GM18907 (cell line): ENCODE measurements at regions not wholly inside any gene's neighbourhood (a gene's known extent, or its start where the extent isn't known, plus 50 kb on each side); places are given as distances from the start of the nearest gene placed in this dataset.
"Not testable (repeated sequence)": the region's sequence is repeated elsewhere in the genome, so short reads cannot be mapped to it uniquely, and the experiment has no call there.

Experiments
- ATAC-seq: cut with Tn5 transposase; IDR thresholded peaks from one replicate; pipeline ENCODE4 v1.9.1; 2021; ENCODE audit warnings: mild to moderate bottlenecking, moderate library complexity; ENCODE audit not compliant: unreplicated experiment

DNA sequence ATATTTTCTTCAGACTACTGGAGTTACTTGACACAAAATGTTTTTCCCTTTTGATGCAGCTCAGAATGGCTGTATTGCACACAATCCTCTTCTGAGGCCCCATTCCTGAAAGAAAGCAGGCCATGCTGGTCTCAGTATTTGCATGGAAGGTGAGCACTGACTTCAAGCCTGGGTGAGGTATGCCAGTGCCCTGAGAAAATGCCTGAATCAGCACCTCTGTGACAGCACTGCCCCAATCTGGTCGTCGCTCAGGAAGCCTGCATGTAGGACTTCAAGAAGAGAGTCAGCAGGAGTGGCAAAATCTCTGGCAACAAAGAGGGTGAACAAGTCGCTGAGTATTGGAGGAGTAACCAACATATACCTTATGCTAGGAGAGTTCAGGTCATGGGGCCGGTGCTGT, 425.2 kb upstream of the PIK3R1 start:
- no peak for ATAC-seq

DNA sequence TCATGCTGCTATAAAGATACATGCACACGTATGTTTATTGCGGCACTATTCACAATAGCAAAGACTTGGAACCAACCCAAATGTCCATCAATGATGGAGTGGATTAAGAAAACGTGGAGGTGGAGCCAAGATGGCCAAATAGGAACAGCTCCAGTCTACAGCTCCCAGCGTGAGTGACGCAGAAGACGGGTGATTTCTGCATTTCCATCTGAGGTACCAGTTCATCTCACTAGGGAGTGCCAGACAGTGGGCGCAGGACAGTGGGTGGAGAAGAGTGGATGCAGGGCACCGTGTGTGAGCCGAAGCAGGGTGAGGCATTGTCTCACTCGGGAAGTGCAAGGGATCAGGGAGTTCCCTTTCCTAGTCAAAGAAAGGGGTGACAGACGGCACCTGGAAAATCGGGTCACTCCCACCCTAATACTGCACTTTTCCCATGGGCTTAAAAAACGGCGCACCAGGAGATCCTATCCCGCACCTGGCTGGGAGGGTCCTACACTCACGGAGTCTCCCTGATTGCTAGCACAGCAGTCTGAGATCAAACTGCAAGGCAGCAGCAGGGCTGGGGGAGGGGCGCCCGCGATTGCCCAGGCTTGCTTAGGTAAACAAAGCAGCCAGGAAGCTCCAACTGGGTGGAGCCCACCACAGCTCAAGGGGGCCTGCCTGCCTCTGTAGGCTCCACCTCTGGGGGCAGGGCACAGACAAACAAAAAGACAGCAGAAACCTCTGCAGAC, 435.5 kb upstream of the PIK3R1 start:
- ATAC-seq: not testable (repeated sequence)

DNA sequence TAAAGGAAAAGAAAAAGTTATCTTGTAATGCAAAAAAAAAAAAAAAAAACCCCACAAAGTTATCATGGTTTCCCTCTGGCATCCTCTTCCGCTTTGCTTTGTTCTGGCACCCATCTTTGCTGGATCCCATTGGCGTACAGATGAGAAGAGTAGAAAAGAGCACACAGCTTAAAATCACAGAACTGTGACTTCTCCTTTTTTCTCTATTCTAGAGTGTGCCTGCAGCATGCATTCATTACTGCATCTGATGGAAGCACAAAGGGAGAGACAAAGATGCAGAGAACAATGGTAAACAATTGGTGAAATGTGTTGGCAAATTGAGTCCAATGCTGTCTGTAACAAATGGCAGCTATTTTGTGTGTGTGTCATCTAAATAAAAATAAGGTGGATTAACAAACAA, 440.8 kb upstream of the PIK3R1 start:
- ATAC-seq: no peak

- no peak for ATAC-seq
Measured at GRCh38 chr5:67774267-67774552, 441.3 kb upstream of the PIK3R1 start.

DNA sequence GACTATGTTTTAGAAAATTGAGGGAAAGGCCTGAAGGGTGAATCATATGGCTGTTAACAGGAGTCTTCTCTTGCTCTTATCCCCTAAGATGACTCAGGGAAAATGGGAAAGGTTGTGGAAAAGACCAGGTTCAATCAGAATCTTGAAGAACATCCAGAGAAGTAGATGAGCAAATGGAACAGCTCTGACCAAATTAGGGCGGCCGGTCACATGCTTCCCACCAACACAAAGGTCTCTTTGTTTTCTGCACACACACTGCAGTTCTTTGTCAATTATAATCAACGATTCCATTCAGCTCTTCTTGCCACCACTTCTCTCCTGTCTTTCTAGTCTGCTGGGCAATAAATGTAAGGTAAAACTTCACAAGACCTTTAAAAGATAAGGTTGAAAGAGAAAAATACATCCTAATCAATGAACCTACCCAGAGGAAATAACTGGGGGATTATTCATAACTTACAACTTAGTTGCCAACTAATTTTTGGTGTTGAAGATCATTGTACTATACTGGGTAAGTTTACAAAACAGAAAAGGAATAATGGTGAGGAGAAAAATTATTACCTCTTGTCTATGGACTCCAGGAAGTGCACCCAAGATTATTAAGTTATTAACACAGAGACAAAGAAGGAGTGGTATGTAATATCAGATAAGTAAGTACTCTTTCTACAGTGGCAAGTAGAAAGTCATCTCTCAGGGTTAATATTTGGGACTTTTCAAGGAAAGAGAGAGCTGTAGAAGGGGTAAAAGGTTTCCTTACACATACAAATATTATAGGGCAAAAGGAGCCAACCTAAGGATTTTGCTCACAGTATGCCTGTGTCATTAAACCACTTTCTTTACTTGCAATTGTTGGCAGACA, 441.9 kb upstream of the PIK3R1 start:
- ATAC-seq: no peak

- no peak for ATAC-seq
Measured at GRCh38 chr5:67771791-67772190, 443.8 kb upstream of the PIK3R1 start.

GRCh38 chr5:67771221-67771620, 444.3 kb upstream of the PIK3R1 start:
- no peak for ATAC-seq

DNA sequence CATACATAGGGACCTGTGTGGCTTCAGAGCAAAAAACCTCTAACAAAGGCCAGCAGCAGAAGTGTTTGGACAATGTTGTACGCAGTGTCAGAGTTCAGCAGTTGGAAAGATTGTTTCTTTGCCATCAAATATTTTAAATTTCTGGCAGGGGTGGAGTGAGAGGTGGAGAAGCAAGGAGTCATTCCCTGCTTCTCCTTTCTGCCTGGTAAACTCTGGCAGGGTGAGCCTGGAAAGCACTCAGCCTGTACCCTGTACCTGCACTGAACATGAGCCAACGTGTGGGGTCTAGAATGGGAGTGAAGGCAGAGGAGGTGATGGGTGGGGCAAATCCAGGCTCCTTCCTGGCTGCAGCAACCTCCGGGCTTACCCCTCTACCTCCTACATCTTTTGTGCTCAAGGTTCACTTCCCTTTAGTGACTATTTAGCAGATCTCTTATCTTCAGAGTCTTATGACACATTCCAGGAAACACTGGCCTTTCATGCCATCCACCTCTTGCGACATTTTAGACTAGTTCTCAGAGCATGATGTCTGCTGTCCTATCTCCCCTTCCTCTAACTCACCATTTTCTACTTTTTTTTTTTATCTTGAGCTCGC, 445.0 kb upstream of the PIK3R1 start:
- no peak for ATAC-seq

GRCh38 chr5:67765697-67766096, 449.9 kb upstream of the PIK3R1 start:
- ATAC-seq: no peak

- ATAC-seq: not testable (repeated sequence)
Measured at GRCh38 chr5:67757771-67758170, 457.8 kb upstream of the PIK3R1 start.

GRCh38 chr5:67752357-67752708, 463.2 kb upstream of the PIK3R1 start:
- no peak for ATAC-seq

DNA sequence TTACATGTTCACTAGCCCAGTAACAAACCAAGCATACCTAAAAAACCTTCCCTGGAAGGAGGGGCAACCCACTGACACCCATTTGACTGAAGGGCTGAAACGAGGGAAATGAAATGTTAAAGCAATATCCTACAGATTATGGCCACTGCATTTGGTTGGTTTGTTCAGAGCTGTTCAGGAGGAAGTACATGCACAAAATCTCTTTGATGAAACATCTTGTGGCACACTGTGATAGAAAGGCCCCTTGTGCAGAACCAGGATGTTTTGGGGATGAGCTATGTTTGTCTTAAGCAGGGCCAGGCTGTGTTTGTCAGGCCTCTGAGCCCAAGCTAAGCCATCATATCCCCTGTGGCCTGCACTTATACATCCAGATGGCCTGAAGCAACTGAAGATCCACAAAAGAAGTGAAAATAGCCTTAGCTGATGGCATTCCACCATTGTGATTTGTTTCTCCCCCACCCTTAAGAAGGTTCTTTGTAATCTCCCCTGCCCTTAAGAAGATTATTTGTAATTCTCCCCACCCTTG, 467.3 kb upstream of the PIK3R1 start:
- ATAC-seq: no peak

DNA sequence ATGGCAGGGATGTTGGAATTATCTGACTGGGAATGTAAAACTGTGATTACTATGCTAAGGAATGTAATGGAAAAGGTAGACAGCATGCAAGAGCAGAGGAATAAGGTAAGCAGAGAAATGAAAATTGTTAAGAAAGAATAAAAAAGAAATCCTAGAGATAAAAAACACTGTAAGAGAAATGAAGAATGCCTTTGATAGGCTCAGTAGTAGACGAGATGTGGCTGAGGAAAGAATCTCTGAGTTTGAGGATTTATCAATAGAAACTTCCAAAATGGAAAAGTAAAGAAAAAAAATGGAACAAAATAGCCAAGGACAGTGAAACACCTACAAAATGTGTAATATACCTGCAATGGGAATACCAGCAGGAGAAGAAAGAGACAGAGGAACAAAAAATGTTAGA, 468.5 kb upstream of the PIK3R1 start:
- no peak for ATAC-seq

DNA sequence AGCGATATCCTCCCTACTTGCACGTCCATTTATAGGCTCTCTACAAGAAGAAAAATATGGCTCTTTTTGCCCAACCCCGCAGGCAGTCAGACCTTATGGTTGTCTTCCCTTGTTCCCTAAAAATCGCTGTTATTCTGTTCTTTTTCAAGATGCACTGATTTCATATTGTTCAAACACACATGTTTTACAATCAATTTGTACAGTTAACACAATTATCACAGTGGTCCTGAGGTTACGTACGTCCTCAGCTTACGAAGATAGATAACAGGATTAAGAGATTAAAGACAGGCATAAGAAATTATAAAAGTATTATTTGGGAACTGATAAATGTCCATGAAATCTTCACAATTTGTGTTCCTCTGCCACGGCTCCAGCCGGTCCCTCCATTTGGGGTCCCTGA, 468.9 kb upstream of the PIK3R1 start:
- ATAC-seq: not testable (repeated sequence)

DNA sequence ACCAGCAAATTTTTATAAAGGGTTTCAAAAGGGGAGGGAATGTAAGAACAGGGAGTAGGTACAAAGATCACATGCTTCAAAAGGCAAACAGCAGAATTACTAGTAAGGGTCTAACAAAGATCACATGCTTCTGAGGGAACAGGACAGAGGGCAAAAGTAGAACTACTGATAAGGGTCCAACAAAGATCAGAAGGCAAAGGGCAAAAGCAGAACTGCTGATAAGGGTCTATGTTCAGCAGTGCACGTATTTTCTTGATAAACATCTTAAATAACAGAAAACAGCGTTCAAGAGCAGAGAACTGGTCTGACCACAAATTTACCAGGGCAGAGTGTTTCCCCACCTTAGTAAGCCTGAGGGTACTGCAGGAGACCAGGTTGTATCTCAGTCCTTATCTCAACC, 469.5 kb upstream of the PIK3R1 start:
- no peak for ATAC-seq

- ATAC-seq: no peak
Measured at GRCh38 chr5:67732921-67733320, 482.6 kb upstream of the PIK3R1 start.

DNA sequence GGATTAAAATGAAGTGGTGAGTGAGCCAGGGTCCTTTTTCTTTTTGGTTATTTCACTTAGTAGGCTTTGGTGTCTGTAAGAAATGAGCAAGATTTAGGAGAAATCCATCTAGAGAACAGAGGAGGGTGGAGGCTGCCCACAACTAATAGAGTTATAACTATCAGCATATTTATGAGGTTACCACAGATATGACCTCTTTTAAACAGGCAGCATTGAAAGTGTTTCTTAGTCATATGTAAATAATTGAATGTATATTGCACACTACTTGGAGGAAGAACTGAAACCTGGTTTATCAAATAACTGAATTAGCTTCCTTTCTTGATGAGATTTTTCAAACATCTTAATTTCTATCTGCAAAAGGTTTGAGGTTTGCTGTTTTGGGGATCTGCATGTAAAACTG, 483.1 kb upstream of the PIK3R1 start:
- ATAC-seq: no peak

- ATAC-seq: no peak
Measured at GRCh38 chr5:67731886-67732285, 483.7 kb upstream of the PIK3R1 start.

DNA sequence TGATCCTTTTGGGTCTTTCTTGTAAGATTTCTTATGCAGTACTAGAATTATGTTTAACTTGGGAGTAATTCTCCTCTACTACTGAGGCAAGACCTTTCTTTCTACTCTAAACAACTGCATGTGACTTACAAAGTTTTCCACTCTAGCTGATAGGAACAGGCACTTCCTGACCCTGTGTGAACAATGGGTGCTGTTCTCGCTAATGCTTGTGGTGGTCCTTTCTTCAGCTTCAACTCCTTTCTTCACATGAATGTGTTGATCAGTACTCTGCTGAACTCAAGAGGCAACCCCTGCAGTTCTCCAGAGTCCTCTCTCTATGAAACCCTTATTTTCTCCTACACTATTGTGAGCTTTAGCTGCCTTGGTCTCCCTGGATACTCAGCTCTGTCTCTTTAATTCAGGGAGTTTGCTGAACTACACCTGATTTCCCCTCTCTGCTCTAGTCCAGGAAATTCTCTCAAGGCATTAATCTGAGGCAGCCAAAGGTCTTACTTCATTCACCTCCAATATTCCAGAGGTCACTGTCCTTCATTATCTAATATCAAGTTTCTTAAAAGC, 484.6 kb upstream of the PIK3R1 start:
- no peak for ATAC-seq

- no peak for ATAC-seq
Measured at GRCh38 chr5:67728326-67728890, 487.1 kb upstream of the PIK3R1 start.

DNA sequence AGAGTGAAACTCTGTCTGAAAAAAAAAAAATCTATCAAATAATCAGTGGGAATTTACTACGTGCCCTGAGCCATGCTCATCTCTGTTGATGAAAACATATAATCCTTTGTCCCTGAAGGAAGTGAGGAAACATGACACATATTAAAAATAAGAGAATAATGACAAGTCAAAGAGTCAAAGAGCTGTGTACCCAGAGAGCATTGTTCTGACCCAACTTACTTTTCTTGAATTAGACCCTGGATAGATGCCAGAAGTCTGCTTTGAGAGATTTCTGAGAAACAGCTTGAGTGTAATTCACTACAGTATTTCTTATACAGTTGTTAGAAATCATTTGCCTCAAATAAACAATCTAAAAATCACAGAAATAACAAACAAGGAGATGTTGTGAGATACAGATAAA, 490.0 kb upstream of the PIK3R1 start:
- no peak for ATAC-seq
